ENCODE measurements at regions not wholly inside any gene's neighbourhood (a gene's known extent, or its start where the extent isn't known, plus 50 kb on each side); places are given as distances from the start of the nearest gene placed in this dataset.
"Not testable (repeated sequence)": the region's sequence is repeated elsewhere in the genome, so short reads cannot be mapped to it uniquely, and the experiment has no call there.

GRCh38 chr7:73175322-73175721 is 89.5 kb upstream of the SPDYE9 start:
- not testable (repeated sequence) for DNase-seq (ENCODE audit: low read depth)

- DNase-seq (ENCODE audit: low read depth), result not testable (repeated sequence)
Observed at GRCh38 chr7:73170902-73171301, 85.1 kb upstream of the SPDYE9 start.

GRCh38 chr7:73170415-73170814 is 84.6 kb upstream of the SPDYE9 start:
- not testable (repeated sequence) for DNase-seq (ENCODE audit: low read depth)

GRCh38 chr7:73166152-73166551 is 80.3 kb upstream of the SPDYE9 start:
- not testable (repeated sequence) for DNase-seq (ENCODE audit: low read depth)

GRCh38 chr7:73162680-73163079 is 76.8 kb upstream of the SPDYE9 start:
- DNase-seq (ENCODE audit: low read depth), result not testable (repeated sequence)

GRCh38 chr7:73161727-73162126 is 75.9 kb upstream of the SPDYE9 start:
- not testable (repeated sequence) for DNase-seq (ENCODE audit: low read depth)

- DNase-seq (ENCODE audit: low read depth), result not testable (repeated sequence)
Observed at GRCh38 chr7:73157169-73157661, 71.4 kb upstream of the SPDYE9 start.

- not testable (repeated sequence) for DNase-seq (ENCODE audit: low read depth)
Observed at GRCh38 chr7:73156510-73157168, 70.8 kb upstream of the SPDYE9 start.

- DNase-seq (ENCODE audit: low read depth), result not testable (repeated sequence)
Observed at GRCh38 chr7:73154586-73155038, 68.8 kb upstream of the SPDYE9 start.

- not testable (repeated sequence) for DNase-seq (ENCODE audit: low read depth)
Observed at GRCh38 chr7:73153921-73154585, 68.2 kb upstream of the SPDYE9 start.

- not testable (repeated sequence) for DNase-seq (ENCODE audit: low read depth)
Observed at GRCh38 chr7:73148570-73148969, 62.7 kb upstream of the SPDYE9 start.

- not testable (repeated sequence) for DNase-seq (ENCODE audit: low read depth)
Observed at GRCh38 chr7:73147681-73148080, 61.8 kb upstream of the SPDYE9 start.

GRCh38 chr7:73143993-73144392 is 58.2 kb upstream of the SPDYE9 start:
- DNase-seq (ENCODE audit: low read depth), result not testable (repeated sequence)

- DNase-seq (ENCODE audit: low read depth), result not testable (repeated sequence)
Observed at GRCh38 chr7:73137922-73138321, 52.1 kb upstream of the SPDYE9 start.

Data from HT1080 (cell line).